ENCODE measurements at regions not wholly inside any gene's neighbourhood (a gene's known extent, or its start where the extent isn't known, plus 50 kb on each side); places are given as distances from the start of the nearest gene placed in this dataset.

- TF ChIP-seq PRDM15 (CRISPR knock-in tag; IDR thresholded peaks at IDR 0.05) (no peak), MTA3 (IDR thresholded peaks at IDR 0.05; ENCODE audit: borderline replicate concordance, low read length) (no peak)
Observed at GRCh38 chr20:41672282-41672681, 54.1 kb upstream of the CHD6 start (continued).

- Histone ChIP-seq H3K27ac (ENCODE audit: control insufficient read depth, insufficient read depth) (no peak overlapping the region), H4K20me1 (ENCODE audit: control insufficient read depth, insufficient read depth) (no peaks in the 10 kb centered on the region), H3K4me3 (no peak overlapping the region), H3K4me2 (ENCODE audit: control insufficient read depth, insufficient read depth) (no peak overlapping the region), H3K9me3 (replicated peaks; ENCODE audit: control insufficient read depth, insufficient read depth, low read length) (no peaks in the 10 kb centered on the region; the same call in 2 of the 3 replicates), H3K9ac (ENCODE audit: control insufficient read depth, insufficient read depth, low read length) (no peak overlapping the region), H3K27me3 (replicated peaks in 1 of 2; ENCODE audit: control insufficient read depth in 2 of 2, insufficient read depth in 2 of 2, low read length in 1 of 2) (no peaks in the 10 kb centered on the region; a peak in 1 of 4 replicates), H3K4me1 (ENCODE audit: control insufficient read depth, insufficient read depth, low read length) (peaks cover 4% of the 10 kb centered on the region), H3K79me2 (ENCODE audit: control insufficient read depth, insufficient read depth, low read length) (no peaks in the 10 kb centered on the region), H3K36me3 (ENCODE audit: control insufficient read depth in 2 of 2, insufficient read depth in 2 of 2, low read length in 1 of 2) (no peaks in the 10 kb centered on the region), H2AFZ (ENCODE audit: control insufficient read depth, low read depth, low read length) (no peak overlapping the region)
- in situ Hi-C loops (cut with MboI), result no loop called here
- 73% methylated on average over 6 of the region's 6 CpGs for WGBS (ENCODE audit: insufficient coverage, insufficient replicate concordance, low lambda C conversion rate, missing lambda C conversion rate)
- FAIRE-seq, result no peak
- RAD21 ChIA-PET (ENCODE audit: unreplicated experiment), result no interaction called here
- DNase-seq (ENCODE audit: low read depth, low spot score), result no peak
- no TSS peak for BruUV-seq (replicated peaks)
- no peak for ATAC-seq
- POLR2A ChIA-PET, result no interaction called here
- intact Hi-C loops (cut with micrococcal nuclease; ENCODE audit: unreplicated experiment), result no loop called here
- SMC1A ChIA-PET (ENCODE audit: uncharacterized antibody, unreplicated experiment), result no interaction called here
- CTCF ChIA-PET, result no interaction called here
- TF ChIP-seq NFXL1 (IDR thresholded peaks at IDR 0.05; ENCODE audit: borderline replicate concordance) (no peak), PRDM15 (CRISPR knock-in tag; IDR thresholded peaks at IDR 0.05) (no peak), TBL1XR1 (IDR thresholded peaks at IDR 0.05; ENCODE audit: low read depth, low read length) (no peak), IRF4 (IDR thresholded peaks at IDR 0.05; ENCODE audit: low read depth, low read length) (no peak), KAT2A (conservative IDR thresholded peaks at IDR 0.05; ENCODE audit: control insufficient read depth, low read depth, low read length) (no peak), ATF7 (IDR thresholded peaks at IDR 0.05; ENCODE audit: low read depth) (no peak), ZSCAN29 (IDR thresholded peaks at IDR 0.05) (no peak), STAT3 (IDR thresholded peaks at IDR 0.05; ENCODE audit: low read depth, low read length) (no peak), SPI1 (IDR thresholded peaks at IDR 0.05; ENCODE audit: borderline replicate concordance, insufficient read depth, low read depth, low read length) (no peak), BHLHE40 (IDR thresholded peaks at IDR 0.05; ENCODE audit: borderline replicate concordance in 1 of 2, low read depth in 2 of 2, low read length in 1 of 2) (no peak), SRF (IDR thresholded peaks at IDR 0.05; ENCODE audit: low read depth in 2 of 2, low read length in 2 of 2) (no peak), ETV6 (conservative IDR thresholded peaks at IDR 0.05 in 1 of 2, IDR thresholded peaks at IDR 0.05 in 1 of 2; ENCODE audit: borderline replicate concordance in 1 of 2, low read depth in 1 of 2) (no peak), PML (IDR thresholded peaks at IDR 0.05; ENCODE audit: low read length) (no peak), ZZZ3 (IDR thresholded peaks at IDR 0.05; ENCODE audit: control insufficient read depth, insufficient read length, low read depth) (no peak), EED (IDR thresholded peaks at IDR 0.05; ENCODE audit: low read depth) (no peak), POLR2AphosphoS2 (IDR thresholded peaks at IDR 0.05; ENCODE audit: low read depth, low read length) (no peak), RELA (IDR thresholded peaks at IDR 0.05; ENCODE audit: borderline replicate concordance, partially characterized antibody) (no peak)
Observed at GRCh38 chr20:41671143-41671542, 53.0 kb upstream of the CHD6 start.
